NCI-H69 (cell line): ENCODE measurements at regions not wholly inside any gene's neighbourhood (a gene's known extent, or its start where the extent isn't known, plus 50 kb on each side); places are given as distances from the start of the nearest gene placed in this dataset.
A peak's percentile ranks its signal among the peaks of the same experiment; 100 is the strongest.

Source experiments
- DNase-seq: peaks from one replicate; lab custom pipeline; 2025; lab: John Stamatoyannopoulos, UW

DNA sequence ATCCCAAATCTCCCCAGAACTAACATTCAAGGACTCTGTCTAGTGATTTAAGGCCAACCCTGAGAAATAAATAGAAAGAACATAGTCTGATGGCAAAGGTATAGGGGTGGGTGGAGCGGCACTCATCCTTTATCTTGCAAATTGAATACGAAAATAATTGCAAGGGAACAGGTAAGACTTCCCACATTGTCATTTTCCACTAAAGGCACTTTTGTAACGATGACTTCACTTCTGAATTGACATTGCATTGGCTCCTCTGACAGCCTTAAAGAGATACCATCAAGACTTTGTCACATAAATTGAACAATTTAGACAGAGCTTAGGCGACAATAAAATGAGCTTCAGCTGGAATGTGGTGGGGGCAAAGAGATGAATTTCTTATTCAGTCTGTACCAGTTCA, 75.3 kb upstream of the PLCL2 start:
- no peak for DNase-seq

GRCh38 chr3:16809993-16810392, 74.8 kb upstream of the PLCL2 start:
- DNase-seq = no peak

GRCh38 chr3:16810593-16811367, 74.0 kb upstream of the PLCL2 start:
- peak; percentile 22 for DNase-seq

GRCh38 chr3:16811950-16812349, 72.8 kb upstream of the PLCL2 start:
- no peak for DNase-seq

DNA sequence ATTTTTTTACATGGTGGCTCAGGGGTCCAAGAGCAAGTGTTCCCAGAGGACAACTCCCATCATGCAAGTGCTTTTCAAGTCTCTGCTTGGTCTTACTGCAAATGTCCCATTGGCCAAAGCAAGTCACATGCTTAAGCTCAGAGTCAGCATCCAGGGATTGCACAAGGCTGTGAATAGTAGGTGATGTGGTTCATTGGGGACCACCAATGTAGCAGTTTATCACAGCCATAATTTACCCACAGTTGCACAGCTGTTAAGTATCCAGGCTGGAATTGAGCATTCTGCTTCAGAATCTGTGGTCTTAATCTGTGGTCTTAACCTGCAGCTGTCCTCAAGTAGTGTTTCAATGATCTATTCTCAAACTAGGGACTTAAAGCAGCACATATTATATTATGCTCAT, 71.4 kb upstream of the PLCL2 start:
- no peak for DNase-seq

- DNase-seq = peak; percentile 14
Measured at GRCh38 chr3:16816048-16816780, 68.5 kb upstream of the PLCL2 start.

DNA sequence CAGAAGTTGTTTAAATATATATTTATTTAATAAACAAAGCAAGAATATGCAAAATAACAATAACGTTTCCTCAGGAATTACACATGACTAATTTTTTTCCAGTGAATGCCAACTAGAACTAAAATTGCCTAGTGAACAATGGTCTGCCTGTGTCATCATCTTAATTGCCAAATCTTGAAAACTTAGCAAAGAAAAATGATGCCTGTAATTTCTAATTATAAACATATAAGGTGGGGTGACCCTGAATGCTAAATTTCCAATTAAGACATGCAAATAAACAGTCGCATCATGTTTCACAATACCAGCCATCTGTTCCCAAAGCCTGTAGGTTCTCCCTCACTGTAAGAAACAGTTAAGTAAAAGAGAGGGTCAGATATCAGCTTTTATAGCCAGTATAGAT, 67.6 kb upstream of the PLCL2 start:
- peak; percentile 90 for DNase-seq

- DNase-seq = no peak
Measured at GRCh38 chr3:16818194-16818593, 66.6 kb upstream of the PLCL2 start.

GRCh38 chr3:16818945-16819344, 65.8 kb upstream of the PLCL2 start:
- DNase-seq = no peak

GRCh38 chr3:16820485-16820884, 64.3 kb upstream of the PLCL2 start:
- DNase-seq = no peak

DNA sequence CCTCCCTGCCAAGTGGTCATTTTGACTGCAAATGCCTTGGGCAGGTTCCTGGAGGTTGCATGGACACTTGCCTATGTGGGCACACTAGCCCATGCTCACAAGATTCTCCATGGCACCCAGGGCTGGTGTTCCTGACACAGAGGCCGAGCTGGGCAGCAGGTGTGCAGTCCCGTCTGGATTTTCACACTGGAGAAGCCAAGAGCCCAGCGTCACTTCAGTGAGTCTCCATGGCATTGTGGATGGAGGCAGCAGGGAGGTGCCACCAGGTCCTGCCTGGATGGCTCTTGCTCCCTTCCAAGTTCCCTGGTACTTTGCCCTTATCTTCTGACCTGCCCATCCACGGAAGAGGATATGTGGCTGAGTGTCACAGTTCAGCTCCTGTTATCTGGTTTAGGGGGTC, 63.7 kb upstream of the PLCL2 start:
- no peak for DNase-seq

GRCh38 chr3:16824081-16824696, 60.6 kb upstream of the PLCL2 start:
- peak; percentile 80 for DNase-seq

GRCh38 chr3:16825617-16826204, 59.0 kb upstream of the PLCL2 start:
- no peak for DNase-seq

GRCh38 chr3:16828815-16829214, 55.9 kb upstream of the PLCL2 start:
- DNase-seq = peak; percentile 70

GRCh38 chr3:16831846-16832245, 52.9 kb upstream of the PLCL2 start:
- no peak for DNase-seq

- DNase-seq = peak; percentile 4
Measured at GRCh38 chr3:16834214-16834613, 50.5 kb upstream of the PLCL2 start.

DNA sequence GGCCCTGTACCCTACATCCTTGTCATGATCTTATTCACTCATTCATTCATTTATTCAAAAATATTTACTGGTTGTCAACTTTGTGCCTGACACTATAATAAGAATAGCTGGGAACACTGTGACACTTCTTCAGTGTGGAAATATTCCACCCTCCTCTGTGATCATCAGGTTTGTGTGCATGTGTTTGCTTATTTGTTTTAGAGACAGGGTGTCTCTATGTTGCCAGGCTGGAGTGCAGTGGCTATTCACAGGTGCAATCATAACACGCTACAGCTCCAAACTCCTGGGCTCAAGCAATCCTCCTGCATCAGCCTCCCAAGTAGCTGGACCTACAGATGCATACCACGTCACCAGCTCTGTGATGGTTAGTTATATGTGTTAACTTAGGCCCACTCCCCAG, 50.0 kb upstream of the PLCL2 start:
- no peak for DNase-seq
